ENCODE measurements at regions not wholly inside any gene's neighbourhood (a gene's known extent, or its start where the extent isn't known, plus 50 kb on each side); places are given as distances from the start of the nearest gene placed in this dataset.

GRCh38 chr6:114886670-114887436, 544.0 kb upstream of the HS3ST5 start (continued):
- TF ChIP-seq ZMIZ1 (IDR thresholded peaks at IDR 0.05; ENCODE audit: low read depth in 2 of 2, low read length in 2 of 2) (no peak), SREBF2 (CRISPR knock-in tag; IDR thresholded peaks at IDR 0.05) (no peak), ZKSCAN3 (CRISPR knock-in tag; IDR thresholded peaks at IDR 0.05) (no peak), THAP12 (CRISPR knock-in tag; IDR thresholded peaks at IDR 0.05) (no peak), MAFG (tag; conservative IDR thresholded peaks at IDR 0.05) (peak; percentile 44; the same call in 1 of the 2 replicates), TGIF2 (CRISPR knock-in tag; IDR thresholded peaks at IDR 0.05) (no peak), HNRNPH1 (optimal IDR thresholded peaks at IDR 0.05; ENCODE audit: low read depth, low read length) (no peak), ETV6 (IDR thresholded peaks at IDR 0.05; ENCODE audit: borderline replicate concordance in 1 of 2, low read depth in 2 of 2, low read length in 1 of 2) (no peak), ETV6 (CRISPR knock-in tag; IDR thresholded peaks at IDR 0.05; ENCODE audit: borderline replicate concordance) (no peak), RB1 (IDR thresholded peaks at IDR 0.05; ENCODE audit: low read depth) (no peak), HOXB6 (CRISPR knock-in tag; IDR thresholded peaks at IDR 0.05; ENCODE audit: borderline replicate concordance) (no peak), ZNF12 (CRISPR knock-in tag; IDR thresholded peaks at IDR 0.05) (no peak), E2F6 (IDR thresholded peaks at IDR 0.05; ENCODE audit: borderline replicate concordance in 1 of 2, extremely low read depth in 1 of 2, insufficient read depth in 1 of 2, insufficient read length in 1 of 2, low read depth in 1 of 2, low read length in 1 of 2, poor library complexity in 1 of 2, severe bottlenecking in 1 of 2) (no peak), FOXP4 (CRISPR knock-in tag; IDR thresholded peaks at IDR 0.05; ENCODE audit: borderline replicate concordance) (no peak), ZBTB26 (CRISPR knock-in tag; IDR thresholded peaks at IDR 0.05) (no peak)

All from K562 (cell line).